HG03439 (cell line): ENCODE measurements at regions not wholly inside any gene's neighbourhood (a gene's known extent, or its start where the extent isn't known, plus 50 kb on each side); places are given as distances from the start of the nearest gene placed in this dataset.
"Not testable (repeated sequence)": the region's sequence is repeated elsewhere in the genome, so short reads cannot be mapped to it uniquely, and the experiment has no call there.

ENCODE experiments used
- ATAC-seq: cut with Tn5 transposase; IDR thresholded peaks from one replicate; pipeline ENCODE4 v1.9.1; 2021; ENCODE audit warnings: mild to moderate bottlenecking, moderate library complexity; ENCODE audit not compliant: unreplicated experiment

DNA sequence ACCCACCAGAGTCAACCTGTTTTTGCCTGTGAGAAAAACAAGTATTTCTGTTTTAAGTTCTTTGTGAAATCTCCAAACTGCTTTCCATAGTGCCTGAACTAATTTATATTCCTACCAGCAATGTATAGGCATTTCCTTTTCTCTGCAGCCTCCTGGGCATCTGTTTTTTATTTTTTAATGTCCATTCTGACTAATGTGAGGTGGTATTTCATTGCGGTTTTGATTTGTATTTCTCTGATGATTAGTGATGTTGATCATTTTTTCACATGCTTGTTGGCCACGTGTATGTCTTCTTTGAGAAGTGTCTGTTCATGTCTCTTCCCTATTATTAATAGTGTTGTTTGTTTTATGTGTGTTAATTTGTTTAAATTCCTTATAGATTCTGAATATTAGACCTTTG is 820.5 kb downstream of the MCTP2 start:
- ATAC-seq = no peak

DNA sequence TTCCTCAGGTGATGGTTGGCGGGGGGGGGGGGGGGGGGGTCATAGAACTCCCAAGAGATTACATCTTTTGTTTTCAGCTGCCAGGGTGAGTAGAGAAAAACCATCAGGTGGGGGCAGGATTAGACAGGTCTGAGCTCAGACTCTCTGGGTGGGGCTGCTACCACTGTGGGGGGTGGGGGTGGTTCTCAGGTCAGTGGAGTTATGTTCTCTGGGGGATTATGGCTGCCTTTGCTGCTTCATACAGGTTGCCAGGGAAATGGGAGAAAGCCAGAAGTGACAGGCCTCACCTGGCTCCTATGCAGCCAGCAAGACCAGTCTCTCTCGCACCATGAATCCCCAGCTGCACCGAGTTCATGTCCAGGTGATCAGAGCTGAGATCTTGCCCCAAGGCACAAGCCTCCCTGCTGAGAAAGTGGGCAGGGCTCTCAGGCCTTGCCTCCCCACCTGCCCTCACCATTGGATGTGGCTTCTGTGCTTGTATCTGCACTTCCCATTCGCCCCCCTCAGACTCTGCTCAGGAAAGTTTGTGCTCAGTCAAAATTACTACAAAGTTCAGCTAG is 828.1 kb downstream of the MCTP2 start:
- no peak for ATAC-seq

DNA sequence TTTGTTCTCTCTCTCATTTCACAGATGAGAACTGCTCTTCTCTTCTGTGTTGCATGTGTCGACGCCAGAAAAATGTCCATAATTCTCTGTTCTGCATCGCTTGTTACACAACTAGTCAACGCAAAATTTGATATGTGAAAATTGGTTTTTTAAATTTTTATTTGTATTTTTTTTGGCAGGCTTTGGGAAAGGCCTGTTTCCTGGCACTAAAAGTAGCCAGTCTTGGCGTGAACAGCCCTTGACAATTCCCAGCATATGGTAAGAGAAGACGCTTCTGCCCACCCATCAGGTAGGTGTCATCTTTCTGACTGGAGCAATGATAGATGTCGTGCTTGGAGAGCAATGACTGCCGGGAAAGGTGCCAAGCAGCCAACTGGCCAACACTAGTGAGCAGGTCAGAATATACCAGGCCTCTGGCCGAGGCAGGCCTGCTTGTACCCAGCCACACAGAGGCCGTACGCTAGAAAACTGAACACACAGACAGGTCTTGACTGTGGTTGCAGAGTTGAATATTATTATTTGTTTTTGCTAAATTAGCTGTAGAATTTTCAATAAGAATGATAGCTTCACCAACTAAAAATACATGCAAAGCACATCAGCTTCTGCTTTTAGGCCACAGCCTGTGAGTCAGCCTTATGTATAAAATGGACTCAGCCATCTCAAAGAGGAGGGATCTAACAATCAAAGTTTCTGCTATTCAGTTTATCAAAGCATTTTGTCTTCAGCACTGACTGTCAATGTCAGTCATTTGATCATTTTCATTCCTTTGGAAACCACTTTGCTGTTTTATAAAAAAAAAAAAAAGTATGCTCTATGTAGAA is 837.5 kb downstream of the MCTP2 start:
- ATAC-seq = no peak

DNA sequence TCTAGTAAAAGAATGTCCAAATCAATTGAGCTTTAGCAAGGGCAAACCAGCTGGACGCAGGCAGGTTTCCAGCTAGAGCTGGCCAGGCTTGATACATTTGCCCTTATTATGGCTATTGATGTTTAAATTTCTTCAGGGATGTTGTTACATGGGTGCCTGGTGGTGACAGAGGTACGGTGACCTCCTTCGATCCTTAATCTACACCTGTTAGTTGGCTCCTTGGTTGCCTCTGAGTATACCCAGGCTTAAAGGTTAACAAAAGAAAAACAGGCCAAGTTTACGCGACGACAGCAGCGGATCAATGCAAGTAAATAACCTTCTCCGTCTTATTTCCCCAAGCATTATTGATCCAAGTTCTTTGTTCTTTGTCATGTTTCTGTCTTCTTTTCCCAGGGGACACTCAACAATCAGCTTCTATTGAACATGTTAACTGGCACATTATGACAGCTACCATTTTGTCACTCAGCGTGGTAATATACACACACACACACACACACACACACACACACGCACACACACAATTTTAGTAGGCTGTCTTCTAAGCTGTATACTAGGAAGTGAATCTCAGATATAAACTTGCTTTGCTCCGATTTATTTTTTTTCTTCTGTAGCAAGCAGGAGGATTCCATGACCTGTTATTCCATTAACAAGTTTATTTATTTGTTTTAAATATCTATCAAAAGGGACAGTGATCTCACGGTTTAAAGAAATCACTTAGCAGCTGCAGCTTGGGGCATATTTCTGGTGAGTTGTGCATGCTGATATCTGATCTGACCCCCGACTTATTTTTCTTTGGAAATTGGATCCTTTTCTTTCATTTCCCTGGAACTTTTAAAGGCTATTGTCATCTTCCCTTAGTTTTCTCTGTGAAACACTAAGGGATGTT is 844.7 kb downstream of the MCTP2 start:
- ATAC-seq = no peak

DNA sequence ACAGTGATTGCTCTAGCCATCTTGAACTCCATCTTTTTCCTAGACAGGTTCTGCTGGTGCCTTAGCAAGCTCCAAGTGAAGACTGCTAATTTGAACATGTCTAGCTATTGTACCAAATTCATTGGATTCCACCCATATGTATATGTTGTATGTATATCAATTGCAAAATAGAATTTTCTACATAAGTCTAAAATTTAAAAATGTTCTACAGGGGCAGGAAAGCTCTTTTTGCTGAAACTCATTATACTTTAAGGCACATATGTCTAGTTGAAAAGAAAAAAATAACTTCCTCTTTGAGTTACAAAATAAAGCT is 845.3 kb downstream of the MCTP2 start:
- ATAC-seq = no peak

DNA sequence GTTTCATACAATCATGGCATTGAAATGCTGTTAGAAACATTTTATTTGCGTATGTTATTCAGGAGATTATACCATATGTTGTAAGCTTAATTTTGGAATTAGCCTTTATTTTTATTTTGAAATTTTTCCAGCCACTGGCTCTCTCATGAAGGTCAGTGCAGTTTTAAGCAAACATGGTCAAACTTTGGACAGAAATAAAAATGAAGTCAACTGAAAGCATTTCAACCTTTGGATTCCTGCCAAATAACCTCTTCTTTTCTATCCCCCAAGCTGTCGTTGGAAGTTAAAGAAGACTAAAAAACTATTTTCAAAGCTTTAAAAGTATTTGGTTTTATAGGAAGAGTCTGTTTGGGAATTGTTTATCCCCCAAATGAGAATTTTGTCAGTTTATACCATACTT is 846.6 kb downstream of the MCTP2 start:
- ATAC-seq = no peak

DNA sequence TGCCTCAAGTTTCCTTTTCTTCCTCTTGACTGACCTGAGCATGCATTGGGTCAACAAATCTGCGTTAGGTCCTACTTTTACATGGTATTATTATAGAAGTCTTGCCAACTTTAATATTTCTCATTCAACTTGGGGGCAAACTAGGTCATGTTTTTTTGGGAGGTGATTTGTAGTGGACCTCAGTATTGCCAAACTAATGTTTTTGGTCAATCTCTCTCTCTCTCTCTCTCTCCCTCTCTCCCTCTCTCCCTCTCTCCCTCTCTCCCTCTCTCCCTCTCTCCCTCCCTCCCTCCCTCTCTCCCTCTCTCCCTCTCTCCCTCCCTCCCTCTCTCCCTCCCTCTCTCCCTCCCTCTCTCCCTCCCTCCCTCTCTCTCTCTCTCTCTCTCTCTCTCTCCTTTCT is 848.9 kb downstream of the MCTP2 start:
- ATAC-seq = not testable (repeated sequence)

DNA sequence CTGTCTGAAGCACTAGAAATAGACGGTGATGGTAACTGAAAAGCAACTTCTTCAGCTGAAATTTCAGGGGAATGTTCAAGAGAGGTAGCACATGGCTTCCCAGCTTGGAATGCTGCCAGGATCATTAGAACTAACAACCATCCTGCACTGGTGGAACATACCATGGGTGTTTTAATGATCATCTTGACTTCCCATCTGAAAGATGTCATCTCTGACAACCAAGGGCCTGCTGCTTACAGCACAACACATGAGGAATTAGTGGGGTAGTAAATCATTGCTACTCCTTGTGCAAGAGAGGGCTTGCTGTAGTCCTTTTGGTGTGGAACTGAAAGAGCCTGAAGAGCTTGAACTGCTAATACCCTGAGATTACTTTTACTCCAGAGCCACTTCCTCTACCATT is 853.7 kb downstream of the MCTP2 start:
- no peak for ATAC-seq

DNA sequence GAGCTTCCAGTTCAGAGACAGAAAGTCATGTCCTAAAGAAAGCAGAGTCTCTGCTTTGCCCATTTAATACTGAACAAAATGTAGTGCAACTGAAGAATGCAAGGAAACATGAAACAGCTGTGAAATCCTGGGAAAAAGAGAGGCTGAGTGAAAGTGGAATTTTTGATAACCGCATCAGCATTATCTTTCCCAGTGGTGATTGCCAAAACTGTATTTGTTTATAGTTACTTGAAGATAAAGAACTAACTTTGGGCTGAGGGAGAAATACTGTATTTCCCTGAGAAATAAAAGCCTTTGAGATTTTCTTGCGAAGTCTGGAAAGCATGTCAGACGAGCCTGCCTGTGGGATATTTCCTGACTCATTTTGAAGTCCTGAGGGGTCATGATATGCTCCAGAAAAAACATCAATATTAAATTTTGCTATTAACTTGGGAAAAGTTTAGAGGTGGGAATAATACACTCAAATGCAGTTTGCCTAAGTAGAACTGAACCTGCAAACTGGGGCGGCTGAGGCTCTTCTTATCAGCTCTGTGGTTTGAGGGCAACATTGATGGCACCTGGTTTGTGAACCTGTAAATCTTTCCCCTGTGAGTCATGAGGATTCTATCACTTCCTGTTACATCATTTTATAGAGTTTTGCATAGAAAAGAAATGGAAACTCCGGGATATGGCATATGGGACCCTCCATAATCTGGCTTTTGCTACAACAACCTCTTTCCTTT is 855.3 kb downstream of the MCTP2 start:
- ATAC-seq = no peak

DNA sequence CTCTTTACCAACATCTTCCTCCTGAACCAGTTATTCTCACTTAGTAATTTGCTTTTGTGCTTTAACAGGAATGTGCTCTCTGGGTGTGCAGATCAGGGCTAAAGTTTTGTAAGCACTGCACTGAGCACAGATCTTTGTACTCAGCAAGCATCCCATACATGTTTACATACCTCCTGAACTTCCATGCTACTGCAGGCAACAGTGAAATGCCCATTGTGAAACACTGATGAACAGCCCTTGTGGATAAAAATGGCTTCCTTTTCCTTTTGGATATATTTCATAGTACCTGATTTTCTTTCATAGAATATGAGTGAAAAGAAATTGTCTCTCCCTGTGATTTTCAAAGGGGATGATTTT is 855.9 kb downstream of the MCTP2 start:
- ATAC-seq = no peak

DNA sequence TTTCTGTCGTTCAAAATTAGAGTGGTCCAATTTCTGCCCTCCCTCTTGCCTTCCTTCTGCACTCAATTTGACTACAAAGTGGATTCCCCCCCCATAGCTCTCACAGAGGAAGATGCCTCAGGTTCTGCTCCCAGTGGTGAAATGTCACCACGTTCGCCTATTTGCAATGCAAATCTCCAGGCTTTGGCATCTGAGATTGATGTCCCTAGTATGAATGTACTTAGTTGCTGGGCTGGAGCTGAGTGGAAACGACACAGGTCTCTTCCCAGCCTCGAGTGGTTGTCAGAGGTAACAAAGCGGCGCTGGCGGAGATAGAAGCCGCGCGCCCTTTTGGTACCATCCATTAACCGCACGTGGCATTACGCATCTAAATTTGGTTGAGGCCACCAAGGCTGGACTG is 860.1 kb downstream of the MCTP2 start:
- ATAC-seq = no peak

DNA sequence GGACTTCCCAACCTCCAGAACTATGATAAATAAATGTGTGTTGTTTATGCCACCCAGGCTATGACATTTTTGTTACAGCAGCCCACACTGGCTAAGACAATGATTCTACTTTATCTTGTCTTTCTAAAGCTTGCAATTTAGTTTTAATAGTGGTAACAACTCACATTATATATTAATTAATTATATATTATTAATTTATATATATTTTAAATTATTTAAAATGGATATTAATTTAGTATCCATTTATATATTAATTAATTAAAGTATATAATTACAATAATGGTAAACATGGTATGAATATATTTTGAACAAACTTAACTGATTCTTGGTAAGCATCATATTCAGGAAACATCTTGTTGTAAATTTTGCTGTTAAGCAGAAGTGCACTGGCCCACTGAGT is 863.9 kb downstream of the MCTP2 start:
- no peak for ATAC-seq

DNA sequence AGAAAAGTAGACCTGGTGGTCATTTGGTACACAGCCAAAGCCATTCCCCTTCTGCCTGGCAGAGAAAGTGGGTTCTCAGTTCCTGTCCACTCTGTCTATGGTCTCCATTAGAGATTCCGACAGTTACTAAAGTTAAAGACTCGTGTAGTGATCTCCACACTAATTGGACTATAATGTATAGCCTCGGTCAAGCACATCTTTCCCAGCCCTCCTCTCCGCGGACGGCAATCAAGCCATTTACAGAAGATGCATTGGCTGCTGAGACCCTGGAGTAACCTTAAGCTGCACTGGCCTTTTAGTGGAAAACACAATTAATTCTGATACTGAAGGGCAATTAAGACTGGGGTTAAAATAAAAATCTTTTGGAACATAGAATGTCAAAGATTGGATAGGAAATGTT is 865.3 kb downstream of the MCTP2 start:
- no peak for ATAC-seq

DNA sequence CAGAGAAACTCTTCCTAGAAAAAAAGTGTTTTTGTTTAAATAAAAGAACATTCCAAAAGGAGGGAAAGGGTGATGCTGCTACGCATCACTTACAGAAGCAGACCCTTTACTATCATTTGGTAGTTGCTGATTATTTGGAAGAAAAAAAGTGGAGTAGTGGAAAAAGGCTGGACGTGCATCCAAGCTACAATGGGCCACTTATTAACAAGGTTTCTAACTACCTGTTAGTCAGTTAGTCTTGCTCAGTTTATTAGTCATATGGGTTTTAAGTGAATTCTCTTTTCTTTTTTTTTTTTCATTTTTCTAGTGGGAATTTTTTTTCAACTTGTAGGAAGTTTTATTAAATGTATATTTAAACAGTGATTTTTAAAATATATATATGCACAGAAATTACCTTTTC is 866.0 kb downstream of the MCTP2 start:
- ATAC-seq = no peak

DNA sequence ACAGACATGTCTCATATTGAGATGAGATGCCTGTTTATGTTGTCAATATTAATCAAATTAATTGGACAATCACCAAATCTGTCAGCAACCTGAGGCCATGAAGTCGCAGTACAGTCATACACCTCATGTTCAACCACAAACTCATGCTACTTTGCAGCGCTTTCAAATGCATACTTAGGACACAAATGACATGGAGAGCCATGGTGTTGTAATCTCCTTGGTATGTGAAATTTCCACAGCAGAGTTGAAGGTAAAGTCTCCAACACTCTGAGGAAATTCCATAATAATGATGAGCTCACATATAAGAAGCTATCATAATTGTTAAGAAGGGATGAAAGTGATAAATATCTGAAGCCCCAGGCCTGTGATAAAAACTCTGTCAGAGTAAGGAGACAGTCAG is 873.9 kb downstream of the MCTP2 start:
- no peak for ATAC-seq

DNA sequence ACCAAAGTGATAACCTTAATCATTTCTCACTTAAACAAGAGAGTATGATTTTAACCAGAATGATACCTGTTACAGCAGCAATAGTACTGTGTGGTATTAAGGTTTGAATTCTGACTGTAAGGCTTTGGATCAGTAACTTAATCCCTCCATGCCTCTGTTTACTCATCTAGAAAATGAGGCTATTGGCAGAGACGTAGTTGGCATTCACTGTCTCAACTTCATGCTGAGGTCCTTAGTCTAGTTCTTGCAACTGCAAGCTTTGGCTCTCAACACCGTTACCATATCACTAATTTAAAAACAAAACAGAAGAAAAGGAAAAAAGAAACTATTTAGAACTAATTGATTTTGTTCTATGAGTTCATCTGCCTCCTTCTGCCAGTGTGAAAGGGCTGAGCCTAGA is 875.4 kb downstream of the MCTP2 start:
- no peak for ATAC-seq

DNA sequence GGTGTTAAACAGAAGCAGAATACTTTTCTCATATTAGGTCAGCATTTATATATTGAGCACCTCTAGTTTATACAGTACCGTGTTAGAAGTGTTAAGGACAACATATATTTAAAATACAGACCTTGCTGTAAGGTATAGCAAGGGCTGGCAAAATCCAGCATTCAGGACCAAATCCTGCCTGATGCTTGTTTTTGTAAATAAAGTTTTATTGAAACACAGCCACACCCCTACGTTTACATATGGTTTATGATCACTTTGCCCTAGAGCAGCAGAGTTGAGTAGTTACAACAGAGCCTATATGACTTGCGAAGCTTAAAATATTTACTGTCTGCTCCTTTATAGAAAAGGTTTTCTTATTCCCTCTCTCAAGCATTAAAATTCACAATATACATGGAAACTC is 877.3 kb downstream of the MCTP2 start:
- ATAC-seq = no peak

DNA sequence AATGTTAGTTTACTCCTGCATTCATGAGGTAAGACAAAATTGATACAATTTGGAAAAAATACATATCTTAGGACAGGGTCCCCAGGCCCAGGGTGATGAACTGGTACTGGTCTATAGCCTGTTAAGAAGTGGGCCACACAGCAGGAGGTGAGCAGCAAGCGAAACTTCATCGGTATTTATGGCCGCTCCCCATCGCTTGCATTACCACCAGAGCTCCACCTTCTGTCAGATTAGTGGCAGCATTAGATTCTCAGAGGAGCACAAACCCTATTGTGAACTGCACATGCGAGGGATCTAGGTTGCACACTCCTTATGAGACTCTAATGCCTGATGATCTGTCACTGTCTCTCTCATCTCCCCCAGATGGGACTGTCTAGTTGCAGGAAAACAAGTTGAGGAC is 880.6 kb downstream of the MCTP2 start:
- no peak for ATAC-seq

DNA sequence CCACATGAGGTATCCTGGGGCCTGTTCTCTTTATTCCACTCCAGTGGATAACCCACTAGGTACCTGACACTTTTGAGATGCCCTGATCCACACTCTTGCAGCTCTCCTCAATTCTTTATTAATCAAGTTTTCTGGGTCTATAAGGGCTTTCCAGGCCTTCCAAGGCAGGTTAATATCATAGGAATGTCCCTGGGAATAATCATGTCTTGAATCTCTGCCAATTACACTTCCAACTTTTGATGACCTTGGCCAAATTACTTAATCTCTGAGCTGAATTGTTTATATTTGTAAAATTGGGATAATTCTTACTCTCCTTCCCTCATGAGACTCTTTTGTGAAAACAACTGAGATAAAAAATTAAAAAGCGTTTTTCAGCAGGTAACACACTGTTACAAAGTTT is 881.7 kb downstream of the MCTP2 start:
- no peak for ATAC-seq

DNA sequence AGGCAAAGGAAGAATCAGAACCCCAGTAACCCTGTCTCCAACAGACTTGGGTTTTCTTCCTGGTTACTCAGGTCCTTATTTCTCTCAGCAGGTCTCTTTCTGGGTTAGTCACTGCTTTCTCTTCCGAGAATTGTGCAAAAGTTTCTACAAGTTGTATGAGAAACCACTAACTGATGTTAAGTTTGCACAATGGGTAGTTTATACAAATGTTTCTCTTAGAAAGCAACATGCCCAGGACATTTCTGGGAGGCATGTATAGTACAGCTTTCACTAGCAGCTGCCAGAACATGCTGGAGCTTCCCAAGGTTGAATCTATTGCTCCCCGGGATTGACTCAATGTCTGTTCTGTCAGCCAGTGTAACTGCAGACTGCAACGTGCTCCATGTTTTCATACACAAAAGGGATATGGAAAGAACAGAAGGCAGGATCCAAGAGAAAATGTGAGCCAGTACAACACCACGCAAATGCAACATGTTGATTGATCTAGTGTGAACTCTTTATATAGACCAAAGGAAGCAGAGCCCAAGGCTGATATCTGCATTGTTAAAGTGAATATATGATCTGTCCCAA is 887.8 kb downstream of the MCTP2 start:
- ATAC-seq = no peak

DNA sequence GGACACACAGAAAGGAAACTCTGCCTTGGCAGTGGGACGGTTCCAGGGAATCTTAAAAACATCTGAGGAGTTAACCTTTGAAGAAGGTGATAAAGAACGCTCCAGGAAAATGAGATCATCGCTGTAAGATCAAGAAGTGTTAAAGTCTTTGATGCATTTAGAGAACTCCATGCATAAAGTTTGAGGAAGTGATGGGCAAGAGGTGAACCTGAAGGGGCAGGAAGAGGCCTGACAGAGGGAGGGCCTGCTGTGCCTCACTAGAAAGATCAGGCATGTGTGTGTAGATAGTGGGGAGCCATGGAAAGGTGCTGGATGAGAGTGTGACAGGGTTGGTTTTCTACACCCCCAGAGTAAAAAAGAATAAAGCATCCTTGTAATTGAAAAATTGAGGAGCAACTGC is 889.2 kb downstream of the MCTP2 start:
- no peak for ATAC-seq
